KMS-11 (cell line): ENCODE measurements at regions not wholly inside any gene's neighbourhood (a gene's known extent, or its start where the extent isn't known, plus 50 kb on each side); places are given as distances from the start of the nearest gene placed in this dataset.

Source experiments
- H2AFZ ChIP-seq: fragments of 200-600 bp; sonication (generic); 2 replicates; pipeline ENCODE4 v1.6.1; 2016; ENCODE audit warnings: antibody characterized with exemption, mixed run types, low read depth
- H3K27ac ChIP-seq: fragments of 200-600 bp; sonication (generic); 2 replicates; pipeline ENCODE4 v1.6.1; 2016; ENCODE audit warnings: mild to moderate bottlenecking, mixed run types
- H3K27me3 ChIP-seq: fragments of 200-600 bp; sonication (generic); 2 replicates; pipeline ENCODE4 v1.6.1; 2017; ENCODE audit warnings: mild to moderate bottlenecking, low read depth, mixed run types, moderate library complexity; ENCODE audit not compliant: insufficient read depth
- H3K36me3 ChIP-seq: fragments of 200-600 bp; sonication (generic); 2 replicates; pipeline ENCODE4 v1.6.1; 2017; ENCODE audit warnings: mild to moderate bottlenecking, mixed run types; ENCODE audit not compliant: insufficient read depth
- H3K4me1 ChIP-seq: fragments of 200-600 bp; sonication (generic); 2 replicates; pipeline ENCODE4 v1.6.1; 2016; ENCODE audit warnings: mild to moderate bottlenecking, low read depth, mixed run types; ENCODE audit not compliant: poor library complexity, severe bottlenecking
- H3K4me2 ChIP-seq: fragments of 200-600 bp; sonication (generic); 2 replicates; pipeline ENCODE4 v1.7.0; 2016; ENCODE audit warnings: mild to moderate bottlenecking, mixed run types
- H3K4me3 ChIP-seq: fragments of 200-600 bp; sonication (generic); IDR thresholded peaks from 2 replicates; pipeline ENCODE4 v1.6.1; 2017; ENCODE audit warnings: low read depth, low read length, mixed read lengths; ENCODE audit not compliant: insufficient read depth
- H3K79me2 ChIP-seq: fragments of 200-600 bp; sonication (generic); 2 replicates; pipeline ENCODE4 v1.6.1; 2016; ENCODE audit warnings: low read depth, mixed run types; ENCODE audit not compliant: insufficient read depth
- H3K9ac ChIP-seq: fragments of 200-600 bp; sonication (generic); 2 replicates; pipeline ENCODE4 v1.6.1; 2016; ENCODE audit warnings: mild to moderate bottlenecking, mixed run types
- H4K20me1 ChIP-seq: fragments of 200-600 bp; sonication (generic); 2 replicates; pipeline ENCODE4 v1.6.1; 2016; ENCODE audit warnings: mild to moderate bottlenecking, mixed run types; ENCODE audit not compliant: insufficient read depth
- CTCF ChIP-seq: fragments of 200-600 bp; sonication (generic); conservative IDR thresholded peaks from 2 replicates; pipeline ENCODE4 v1.6.1; 2017; ENCODE audit warnings: low read depth, mild to moderate bottlenecking, antibody characterized with exemption, low read length, moderate library complexity, mixed read lengths

GRCh38 chr3:106208967-106209366, 340.2 kb upstream of the CBLB start:
- Histone ChIP-seq H3K27me3 (no peaks in the 10 kb centered on the region), H3K4me2 (no peak overlapping the region)

GRCh38 chr3:106209482-106209881, 340.7 kb upstream of the CBLB start:
- Histone ChIP-seq H3K27me3 (no peaks in the 10 kb centered on the region), H3K36me3 (no peaks in the 10 kb centered on the region), H3K4me3 (no peak overlapping the region), H4K20me1 (no peaks in the 10 kb centered on the region), H3K4me1 (no peaks in the 10 kb centered on the region), H2AFZ (no peak overlapping the region), H3K9ac (no peak overlapping the region), H3K27ac (no peak overlapping the region), H3K79me2 (no peaks in the 10 kb centered on the region), H3K4me2 (no peak overlapping the region)
- no peak for TF ChIP-seq CTCF

More at GRCh38 chr3:106208967-106209366, 340.2 kb upstream of the CBLB start:
- H3K79me2 ChIP-seq: no peaks in the 10 kb centered on the region
- no peaks in the 10 kb centered on the region for H4K20me1 ChIP-seq
- no peaks in the 10 kb centered on the region for H3K36me3 ChIP-seq
- no peak overlapping the region for H3K4me3 ChIP-seq
- no peak for TF ChIP-seq CTCF
- H3K9ac ChIP-seq: no peak overlapping the region
- no peaks in the 10 kb centered on the region for H3K4me1 ChIP-seq
- H3K27ac ChIP-seq: no peak overlapping the region
- no peak overlapping the region for H2AFZ ChIP-seq

DNA sequence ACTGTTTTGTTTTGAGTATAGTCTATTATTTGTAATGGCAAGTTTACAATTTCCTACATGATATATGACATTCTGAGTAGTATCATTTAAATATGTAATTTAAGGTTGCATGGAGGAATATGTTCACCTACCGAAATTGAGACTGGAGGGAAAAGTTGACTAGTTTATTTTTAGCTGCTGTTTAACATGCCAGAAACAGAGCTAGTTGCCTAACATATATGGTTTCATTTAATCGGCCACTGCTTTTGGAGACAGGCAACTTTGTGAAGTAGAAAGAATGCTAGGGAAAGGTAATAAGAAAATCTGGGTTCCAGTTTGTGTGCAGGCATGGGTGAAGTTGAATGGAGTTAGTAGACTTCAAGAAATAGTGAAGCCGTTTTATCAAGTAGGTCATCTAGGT, 342.1 kb upstream of the CBLB start:
- H3K79me2 ChIP-seq: no peaks in the 10 kb centered on the region
- no peaks in the 10 kb centered on the region for H3K36me3 ChIP-seq
- no peak overlapping the region for H2AFZ ChIP-seq
- no peak overlapping the region for H3K4me2 ChIP-seq
- no peaks in the 10 kb centered on the region for H3K4me1 ChIP-seq
- TF ChIP-seq CTCF: no peak
- H3K9ac ChIP-seq: no peak overlapping the region
- no peak overlapping the region for H3K4me3 ChIP-seq
- H4K20me1 ChIP-seq: no peaks in the 10 kb centered on the region
- H3K27ac ChIP-seq: no peak overlapping the region
- no peaks in the 10 kb centered on the region for H3K27me3 ChIP-seq

- no peak overlapping the region for H3K4me3 ChIP-seq
- H3K9ac ChIP-seq: no peak overlapping the region
- H3K4me2 ChIP-seq: no peak overlapping the region
- no peak for TF ChIP-seq CTCF
- no peak overlapping the region for H3K27ac ChIP-seq
- H3K4me1 ChIP-seq: no peaks in the 10 kb centered on the region
- H4K20me1 ChIP-seq: no peaks in the 10 kb centered on the region
- H3K79me2 ChIP-seq: no peaks in the 10 kb centered on the region
- no peaks in the 10 kb centered on the region for H3K27me3 ChIP-seq
- no peak overlapping the region for H2AFZ ChIP-seq
- no peaks in the 10 kb centered on the region for H3K36me3 ChIP-seq
Measured at GRCh38 chr3:106212665-106213222, 343.9 kb upstream of the CBLB start.
